ENCODE measurements at regions not wholly inside any gene's neighbourhood (a gene's known extent, or its start where the extent isn't known, plus 50 kb on each side); places are given as distances from the start of the nearest gene placed in this dataset.

- TF ChIP-seq, protein P1, sequence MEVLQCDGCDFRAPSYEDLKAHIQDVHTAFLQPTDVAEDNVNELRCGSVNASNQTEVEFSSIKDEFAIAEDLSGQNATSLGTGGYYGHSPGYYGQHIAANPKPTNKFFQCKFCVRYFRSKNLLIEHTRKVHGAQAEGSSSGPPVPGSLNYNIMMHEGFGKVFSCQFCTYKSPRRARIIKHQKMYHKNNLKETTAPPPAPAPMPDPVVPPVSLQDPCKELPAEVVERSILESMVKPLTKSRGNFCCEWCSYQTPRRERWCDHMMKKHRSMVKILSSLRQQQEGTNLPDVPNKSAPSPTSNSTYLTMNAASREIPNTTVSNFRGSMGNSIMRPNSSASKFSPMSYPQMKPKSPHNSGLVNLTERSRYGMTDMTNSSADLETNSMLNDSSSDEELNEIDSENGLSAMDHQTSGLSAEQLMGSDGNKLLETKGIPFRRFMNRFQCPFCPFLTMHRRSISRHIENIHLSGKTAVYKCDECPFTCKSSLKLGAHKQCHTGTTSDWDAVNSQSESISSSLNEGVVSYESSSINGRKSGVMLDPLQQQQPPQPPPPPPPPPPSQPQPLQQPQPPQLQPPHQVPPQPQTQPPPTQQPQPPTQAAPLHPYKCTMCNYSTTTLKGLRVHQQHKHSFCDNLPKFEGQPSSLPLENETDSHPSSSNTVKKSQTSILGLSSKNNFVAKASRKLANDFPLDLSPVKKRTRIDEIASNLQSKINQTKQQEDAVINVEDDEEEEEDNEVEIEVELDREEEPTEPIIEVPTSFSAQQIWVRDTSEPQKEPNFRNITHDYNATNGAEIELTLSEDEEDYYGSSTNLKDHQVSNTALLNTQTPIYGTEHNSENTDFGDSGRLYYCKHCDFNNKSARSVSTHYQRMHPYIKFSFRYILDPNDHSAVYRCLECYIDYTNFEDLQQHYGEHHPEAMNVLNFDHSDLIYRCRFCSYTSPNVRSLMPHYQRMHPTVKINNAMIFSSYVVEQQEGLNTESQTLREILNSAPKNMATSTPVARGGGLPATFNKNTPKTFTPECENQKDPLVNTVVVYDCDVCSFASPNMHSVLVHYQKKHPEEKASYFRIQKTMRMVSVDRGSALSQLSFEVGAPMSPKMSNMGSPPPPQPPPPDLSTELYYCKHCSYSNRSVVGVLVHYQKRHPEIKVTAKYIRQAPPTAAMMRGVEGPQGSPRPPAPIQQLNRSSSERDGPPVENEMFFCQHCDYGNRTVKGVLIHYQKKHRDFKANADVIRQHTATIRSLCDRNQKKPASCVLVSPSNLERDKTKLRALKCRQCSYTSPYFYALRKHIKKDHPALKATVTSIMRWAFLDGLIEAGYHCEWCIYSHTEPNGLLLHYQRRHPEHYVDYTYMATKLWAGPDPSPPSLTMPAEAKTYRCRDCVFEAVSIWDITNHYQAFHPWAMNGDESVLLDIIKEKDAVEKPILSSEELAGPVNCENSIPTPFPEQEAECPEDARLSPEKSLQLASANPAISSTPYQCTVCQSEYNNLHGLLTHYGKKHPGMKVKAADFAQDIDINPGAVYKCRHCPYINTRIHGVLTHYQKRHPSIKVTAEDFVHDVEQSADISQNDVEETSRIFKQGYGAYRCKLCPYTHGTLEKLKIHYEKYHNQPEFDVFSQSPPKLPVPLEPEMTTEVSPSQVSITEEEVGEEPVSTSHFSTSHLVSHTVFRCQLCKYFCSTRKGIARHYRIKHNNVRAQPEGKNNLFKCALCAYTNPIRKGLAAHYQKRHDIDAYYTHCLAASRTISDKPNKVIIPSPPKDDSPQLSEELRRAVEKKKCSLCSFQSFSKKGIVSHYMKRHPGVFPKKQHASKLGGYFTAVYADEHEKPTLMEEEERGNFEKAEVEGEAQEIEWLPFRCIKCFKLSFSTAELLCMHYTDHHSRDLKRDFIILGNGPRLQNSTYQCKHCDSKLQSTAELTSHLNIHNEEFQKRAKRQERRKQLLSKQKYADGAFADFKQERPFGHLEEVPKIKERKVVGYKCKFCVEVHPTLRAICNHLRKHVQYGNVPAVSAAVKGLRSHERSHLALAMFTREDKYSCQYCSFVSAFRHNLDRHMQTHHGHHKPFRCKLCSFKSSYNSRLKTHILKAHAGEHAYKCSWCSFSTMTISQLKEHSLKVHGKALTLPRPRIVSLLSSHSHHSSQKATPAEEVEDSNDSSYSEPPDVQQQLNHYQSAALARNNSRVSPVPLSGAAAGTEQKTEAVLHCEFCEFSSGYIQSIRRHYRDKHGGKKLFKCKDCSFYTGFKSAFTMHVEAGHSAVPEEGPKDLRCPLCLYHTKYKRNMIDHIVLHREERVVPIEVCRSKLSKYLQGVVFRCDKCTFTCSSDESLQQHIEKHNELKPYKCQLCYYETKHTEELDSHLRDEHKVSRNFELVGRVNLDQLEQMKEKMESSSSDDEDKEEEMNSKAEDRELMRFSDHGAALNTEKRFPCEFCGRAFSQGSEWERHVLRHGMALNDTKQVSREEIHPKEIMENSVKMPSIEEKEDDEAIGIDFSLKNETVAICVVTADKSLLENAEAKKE (CRISPR knock-in tag; IDR thresholded peaks at IDR 0.05), result no peak
- TF ChIP-seq STAT1 (IDR thresholded peaks at IDR 0.05; ENCODE audit: unreplicated experiment) (no peak), ZNF114 (CRISPR knock-in tag; IDR thresholded peaks at IDR 0.05) (no peak), CREB1 (CRISPR knock-in tag; IDR thresholded peaks at IDR 0.05; ENCODE audit: low read depth) (no peak)
- TF ChIP-seq, protein P2, sequence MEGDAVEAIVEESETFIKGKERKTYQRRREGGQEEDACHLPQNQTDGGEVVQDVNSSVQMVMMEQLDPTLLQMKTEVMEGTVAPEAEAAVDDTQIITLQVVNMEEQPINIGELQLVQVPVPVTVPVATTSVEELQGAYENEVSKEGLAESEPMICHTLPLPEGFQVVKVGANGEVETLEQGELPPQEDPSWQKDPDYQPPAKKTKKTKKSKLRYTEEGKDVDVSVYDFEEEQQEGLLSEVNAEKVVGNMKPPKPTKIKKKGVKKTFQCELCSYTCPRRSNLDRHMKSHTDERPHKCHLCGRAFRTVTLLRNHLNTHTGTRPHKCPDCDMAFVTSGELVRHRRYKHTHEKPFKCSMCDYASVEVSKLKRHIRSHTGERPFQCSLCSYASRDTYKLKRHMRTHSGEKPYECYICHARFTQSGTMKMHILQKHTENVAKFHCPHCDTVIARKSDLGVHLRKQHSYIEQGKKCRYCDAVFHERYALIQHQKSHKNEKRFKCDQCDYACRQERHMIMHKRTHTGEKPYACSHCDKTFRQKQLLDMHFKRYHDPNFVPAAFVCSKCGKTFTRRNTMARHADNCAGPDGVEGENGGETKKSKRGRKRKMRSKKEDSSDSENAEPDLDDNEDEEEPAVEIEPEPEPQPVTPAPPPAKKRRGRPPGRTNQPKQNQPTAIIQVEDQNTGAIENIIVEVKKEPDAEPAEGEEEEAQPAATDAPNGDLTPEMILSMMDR (conservative IDR thresholded peaks at IDR 0.05; ENCODE audit: low read depth in 2 of 2), result no peak
- TF ChIP-seq, protein P3, sequence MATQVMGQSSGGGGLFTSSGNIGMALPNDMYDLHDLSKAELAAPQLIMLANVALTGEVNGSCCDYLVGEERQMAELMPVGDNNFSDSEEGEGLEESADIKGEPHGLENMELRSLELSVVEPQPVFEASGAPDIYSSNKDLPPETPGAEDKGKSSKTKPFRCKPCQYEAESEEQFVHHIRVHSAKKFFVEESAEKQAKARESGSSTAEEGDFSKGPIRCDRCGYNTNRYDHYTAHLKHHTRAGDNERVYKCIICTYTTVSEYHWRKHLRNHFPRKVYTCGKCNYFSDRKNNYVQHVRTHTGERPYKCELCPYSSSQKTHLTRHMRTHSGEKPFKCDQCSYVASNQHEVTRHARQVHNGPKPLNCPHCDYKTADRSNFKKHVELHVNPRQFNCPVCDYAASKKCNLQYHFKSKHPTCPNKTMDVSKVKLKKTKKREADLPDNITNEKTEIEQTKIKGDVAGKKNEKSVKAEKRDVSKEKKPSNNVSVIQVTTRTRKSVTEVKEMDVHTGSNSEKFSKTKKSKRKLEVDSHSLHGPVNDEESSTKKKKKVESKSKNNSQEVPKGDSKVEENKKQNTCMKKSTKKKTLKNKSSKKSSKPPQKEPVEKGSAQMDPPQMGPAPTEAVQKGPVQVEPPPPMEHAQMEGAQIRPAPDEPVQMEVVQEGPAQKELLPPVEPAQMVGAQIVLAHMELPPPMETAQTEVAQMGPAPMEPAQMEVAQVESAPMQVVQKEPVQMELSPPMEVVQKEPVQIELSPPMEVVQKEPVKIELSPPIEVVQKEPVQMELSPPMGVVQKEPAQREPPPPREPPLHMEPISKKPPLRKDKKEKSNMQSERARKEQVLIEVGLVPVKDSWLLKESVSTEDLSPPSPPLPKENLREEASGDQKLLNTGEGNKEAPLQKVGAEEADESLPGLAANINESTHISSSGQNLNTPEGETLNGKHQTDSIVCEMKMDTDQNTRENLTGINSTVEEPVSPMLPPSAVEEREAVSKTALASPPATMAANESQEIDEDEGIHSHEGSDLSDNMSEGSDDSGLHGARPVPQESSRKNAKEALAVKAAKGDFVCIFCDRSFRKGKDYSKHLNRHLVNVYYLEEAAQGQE (IDR thresholded peaks at IDR 0.05; ENCODE audit: unreplicated experiment), result no peak
Measured at GRCh38 chr20:19913927-19914614, 103.1 kb upstream of the NAA20 start (continued).

Data from GM23338 (cell line).